Type B pancreatic cell (in vitro differentiated cells): ENCODE measurements at regions not wholly inside any gene's neighbourhood (a gene's known extent, or its start where the extent isn't known, plus 50 kb on each side); places are given as distances from the start of the nearest gene placed in this dataset.
A peak's percentile ranks its signal among the peaks of the same experiment; 100 is the strongest.

Source experiments
- DNase-seq: peaks from one replicate; pipeline ENCODE4 v3.0.0; 2021; ENCODE audit warnings: mixed read lengths; ENCODE audit not compliant: unreplicated experiment; ENCODE audit errors: extremely low spot score
- H3K27ac Mint-ChIP-seq: 2 replicates; pipeline ENCODE4 v1.8.0; 2021; ENCODE audit warnings: mild to moderate bottlenecking, mixed read lengths
- H3K27me3 Mint-ChIP-seq: 2 replicates; pipeline ENCODE4 v1.8.0; 2021; ENCODE audit warnings: mixed read lengths
- H3K36me3 Mint-ChIP-seq: 2 replicates; pipeline ENCODE4 v1.8.0; 2021; ENCODE audit warnings: mixed read lengths
- H3K4me1 Mint-ChIP-seq: one replicate; pipeline ENCODE4 v1.8.0; 2021; ENCODE audit warnings: mixed read lengths; ENCODE audit not compliant: unreplicated experiment
- H3K4me3 Mint-ChIP-seq: 2 replicates; pipeline ENCODE4 v1.8.0; 2021; ENCODE audit warnings: mild to moderate bottlenecking, mixed read lengths
- H3K9me3 Mint-ChIP-seq: 2 replicates; pipeline ENCODE4 v1.8.0; 2021; ENCODE audit warnings: mixed read lengths
- CTCF ChIP-seq: fragments of 200-600 bp; sonication (generic); conservative IDR thresholded peaks from 2 replicates; pipeline ENCODE4 v1.5.0; 2021; ENCODE audit warnings: antibody characterized with exemption, mild to moderate bottlenecking

GRCh38 chr20:60270341-60270740 lies 312.1 kb downstream of the CDH26 start:
- no peak for DNase-seq
- Mint-ChIP-seq H3K27ac (no peak overlapping the region), H3K27me3 (peaks cover 15% of the 10 kb centered on the region), H3K4me1 (no peaks in the 10 kb centered on the region), H3K4me3 (no peak overlapping the region), H3K36me3 (no peaks in the 10 kb centered on the region), H3K9me3 (no peaks in the 10 kb centered on the region)
- no peak for TF ChIP-seq CTCF

GRCh38 chr20:60271597-60271996 lies 313.4 kb downstream of the CDH26 start:
- DNase-seq = no peak
- Mint-ChIP-seq H3K9me3 (no peaks in the 10 kb centered on the region), H3K36me3 (no peaks in the 10 kb centered on the region), H3K27ac (no peak overlapping the region), H3K27me3 (peaks cover 23% of the 10 kb centered on the region), H3K4me1 (no peaks in the 10 kb centered on the region), H3K4me3 (no peak overlapping the region)
- peak; percentile 65 for TF ChIP-seq CTCF

- Mint-ChIP-seq H3K9me3 (no peaks in the 10 kb centered on the region), H3K36me3 (no peaks in the 10 kb centered on the region), H3K4me1 (no peaks in the 10 kb centered on the region), H3K4me3 (no peak overlapping the region), H3K27ac (no peak overlapping the region), H3K27me3 (peaks cover 18% of the 10 kb centered on the region)
- TF ChIP-seq CTCF = no peak
- no peak for DNase-seq
Measured at GRCh38 chr20:60272790-60273189, 314.6 kb downstream of the CDH26 start.

GRCh38 chr20:60274717-60275116 lies 316.5 kb downstream of the CDH26 start:
- H3K27ac Mint-ChIP-seq = no peak overlapping the region
- DNase-seq = no peak
- H3K27me3 Mint-ChIP-seq = peaks cover 18% of the 10 kb centered on the region
- no peak overlapping the region for H3K4me3 Mint-ChIP-seq
- no peaks in the 10 kb centered on the region for H3K36me3 Mint-ChIP-seq
- TF ChIP-seq CTCF = no peak
- H3K9me3 Mint-ChIP-seq = no peaks in the 10 kb centered on the region
- no peaks in the 10 kb centered on the region for H3K4me1 Mint-ChIP-seq

- H3K4me1 Mint-ChIP-seq = no peaks in the 10 kb centered on the region
- peaks cover 7% of the 10 kb centered on the region for H3K27me3 Mint-ChIP-seq
- TF ChIP-seq CTCF = no peak
- no peaks in the 10 kb centered on the region for H3K36me3 Mint-ChIP-seq
- peaks cover 5% of the 10 kb centered on the region for H3K9me3 Mint-ChIP-seq
- H3K4me3 Mint-ChIP-seq = no peak overlapping the region
- H3K27ac Mint-ChIP-seq = no peak overlapping the region
- no peak for DNase-seq
Measured at GRCh38 chr20:60281295-60281694, 323.1 kb downstream of the CDH26 start.

- DNase-seq = no peak
- H3K4me1 Mint-ChIP-seq = no peaks in the 10 kb centered on the region
Measured at GRCh38 chr20:60283281-60283680, 325.1 kb downstream of the CDH26 start.

More at GRCh38 chr20:60283281-60283680, 325.1 kb downstream of the CDH26 start:
- H3K4me3 Mint-ChIP-seq = no peak overlapping the region
- peaks cover 3% of the 10 kb centered on the region for H3K27me3 Mint-ChIP-seq
- TF ChIP-seq CTCF = no peak
- no peaks in the 10 kb centered on the region for H3K36me3 Mint-ChIP-seq
- no peak overlapping the region for H3K27ac Mint-ChIP-seq
- H3K9me3 Mint-ChIP-seq = peaks cover 5% of the 10 kb centered on the region
